ENCODE measurements at regions not wholly inside any gene's neighbourhood (a gene's known extent, or its start where the extent isn't known, plus 50 kb on each side); places are given as distances from the start of the nearest gene placed in this dataset.
A peak's percentile ranks its signal among the peaks of the same experiment; 100 is the strongest.
"Not testable (repeated sequence)": the region's sequence is repeated elsewhere in the genome, so short reads cannot be mapped to it uniquely, and the experiment has no call there.

DNA sequence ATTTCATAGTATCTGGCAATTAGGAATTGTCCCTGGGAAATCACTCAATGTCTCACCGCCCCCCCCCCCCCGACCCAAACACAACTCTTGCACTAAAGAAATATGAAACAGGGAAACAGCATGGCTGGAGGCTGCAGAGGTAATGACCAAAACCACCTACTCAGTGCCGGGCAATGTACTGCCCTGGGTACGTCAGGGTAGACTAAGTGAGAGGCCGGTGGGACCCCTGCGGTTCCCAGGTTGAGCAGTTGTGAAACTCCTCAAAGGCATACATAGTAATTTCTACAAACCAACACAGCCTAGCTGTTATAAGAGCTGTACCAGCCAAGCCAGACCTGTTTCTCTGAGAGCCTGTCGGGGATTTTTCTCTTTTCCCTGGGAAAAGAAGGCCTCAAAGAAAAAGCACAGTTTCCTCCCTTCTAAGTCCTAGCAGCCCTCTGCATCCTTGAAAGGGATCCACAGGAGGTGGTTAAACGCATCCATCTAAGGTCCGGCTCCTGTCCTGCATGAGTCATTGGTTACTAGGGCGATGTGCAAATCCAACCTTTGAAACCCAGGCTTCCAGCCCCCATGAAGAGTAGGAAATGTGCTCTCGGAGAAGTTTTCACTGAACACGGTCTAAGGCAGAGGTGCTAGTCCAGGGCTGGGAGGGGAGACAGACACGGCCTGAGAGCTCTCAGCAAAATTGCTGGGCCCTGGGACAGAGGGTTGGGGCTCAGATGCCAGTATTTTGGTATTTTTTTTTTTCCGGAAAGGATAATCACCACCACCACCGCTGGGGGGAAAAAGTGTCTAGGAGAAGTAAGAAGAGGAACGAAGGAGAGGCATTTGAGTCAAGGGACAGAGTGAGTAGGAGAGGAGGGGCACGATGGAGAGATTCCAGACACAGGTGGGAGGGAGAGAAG, 172.8 kb downstream of the ATP6V0E2 start:
- not testable (repeated sequence) for DNase-seq (ENCODE audit: low spot score)

DNA sequence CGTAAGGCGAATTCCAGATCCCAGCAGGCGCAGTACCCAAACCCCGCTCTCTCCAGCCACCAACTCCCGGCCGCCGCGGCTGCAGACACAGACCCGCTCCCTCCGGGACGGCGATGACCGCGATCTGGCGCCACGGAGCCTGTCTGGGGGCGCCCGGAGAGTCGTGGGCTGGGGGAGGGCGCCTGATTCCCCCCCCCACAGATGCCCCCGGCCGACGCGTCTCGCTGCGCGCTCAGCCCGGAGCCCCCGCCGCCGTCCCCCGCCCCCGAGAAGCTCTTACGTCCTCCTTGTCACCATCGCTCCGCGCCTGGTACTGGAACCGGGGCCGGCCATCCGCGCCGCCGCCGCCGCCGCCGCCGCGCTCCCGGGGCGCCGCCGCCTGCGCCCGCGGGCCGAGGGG, 173.6 kb downstream of the ATP6V0E2 start:
- not testable (repeated sequence) for DNase-seq (ENCODE audit: low spot score)

DNA sequence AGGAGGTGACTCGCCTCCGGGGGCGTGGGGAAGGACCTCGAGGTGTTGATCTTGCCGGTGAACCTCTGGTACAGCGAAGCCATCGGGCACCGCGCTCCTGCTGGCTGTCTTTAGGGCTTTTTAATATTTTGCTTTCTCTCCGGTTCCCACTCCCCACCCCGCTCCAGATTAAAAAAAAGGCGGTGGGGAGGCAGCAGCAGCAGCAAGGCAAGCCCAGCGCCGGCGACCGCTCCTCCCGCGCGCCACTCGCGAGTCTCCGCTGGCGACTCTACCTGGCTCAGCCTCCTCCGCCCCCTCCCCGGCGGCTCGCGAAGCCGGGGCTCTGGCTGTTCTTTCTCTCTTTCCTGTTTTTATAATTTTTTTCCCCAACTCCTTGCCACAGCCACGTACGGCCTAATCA, 174.0 kb downstream of the ATP6V0E2 start:
- DNase-seq (ENCODE audit: low spot score): not testable (repeated sequence)

DNA sequence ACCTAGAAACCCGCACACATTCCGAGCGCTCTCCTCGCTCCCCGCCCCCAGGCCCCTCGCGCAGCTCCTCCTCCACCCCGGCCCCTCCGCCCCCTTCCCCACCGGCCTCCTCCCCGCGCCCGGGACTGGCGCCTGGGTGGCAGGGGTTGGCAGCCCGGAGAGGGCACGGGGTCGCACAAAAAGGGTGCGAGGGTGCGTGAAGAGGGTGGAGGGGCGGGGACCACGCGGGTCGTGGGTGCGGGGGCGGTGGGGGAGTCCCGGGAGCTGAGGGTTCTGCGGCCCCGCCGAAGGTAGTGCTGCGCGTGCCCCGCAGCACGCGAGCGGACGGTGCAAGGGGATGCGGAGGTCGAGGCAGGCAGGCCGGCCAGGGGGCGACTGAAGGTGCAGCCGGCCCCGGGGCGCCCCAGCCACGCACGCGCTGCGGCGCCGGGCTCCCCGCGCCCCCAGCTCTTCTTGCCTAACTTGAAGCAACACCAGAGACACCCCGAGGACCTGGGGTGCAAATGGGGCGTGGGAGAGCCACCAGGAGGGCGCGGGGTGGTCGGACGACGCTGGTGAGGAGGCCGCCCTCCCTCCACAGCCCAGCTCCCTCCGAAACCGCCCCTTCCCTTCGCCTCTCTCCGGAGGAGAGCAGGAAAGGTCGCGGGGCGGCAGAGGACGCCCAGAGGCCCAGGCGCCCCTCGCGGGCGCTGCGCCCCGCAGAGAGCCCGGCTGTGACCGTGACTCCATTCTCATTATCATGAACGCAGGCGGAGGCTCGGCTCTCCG, 174.7 kb downstream of the ATP6V0E2 start:
- DNase-seq (ENCODE audit: low spot score): not testable (repeated sequence)

DNA sequence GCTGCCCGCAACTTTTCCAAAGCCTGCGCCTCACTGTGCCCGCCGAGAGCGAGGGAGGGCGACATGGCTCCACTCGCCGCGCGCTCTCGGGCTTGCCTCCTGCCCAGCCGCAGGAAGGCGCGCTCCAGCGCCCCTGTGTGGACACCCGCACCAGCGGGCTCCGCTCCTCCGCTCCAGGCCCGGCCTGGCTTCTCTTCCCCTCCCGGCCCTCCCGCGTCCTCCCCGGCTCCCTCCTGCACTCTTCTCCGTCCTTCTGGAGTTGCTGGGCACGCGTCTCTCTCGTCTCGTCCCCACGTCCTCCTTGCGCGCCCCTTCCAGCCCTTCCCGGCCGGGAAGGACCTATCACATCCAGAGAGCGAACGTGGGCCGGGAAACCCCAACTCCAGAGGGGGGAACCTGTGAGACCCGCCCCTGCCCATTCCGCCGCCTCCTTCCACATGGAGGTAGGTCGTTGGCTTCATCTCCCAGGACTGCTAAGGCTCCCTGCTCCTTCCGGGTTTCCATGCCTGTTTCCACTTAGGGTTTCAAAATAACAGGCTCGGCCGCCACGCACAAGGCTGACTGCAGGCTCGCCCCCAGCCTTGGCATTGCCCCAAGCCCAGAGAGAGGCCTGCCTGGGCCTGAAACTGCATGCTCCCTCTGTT, 175.4 kb downstream of the ATP6V0E2 start:
- DNase-seq (ENCODE audit: low spot score): peak; percentile 19

DNA sequence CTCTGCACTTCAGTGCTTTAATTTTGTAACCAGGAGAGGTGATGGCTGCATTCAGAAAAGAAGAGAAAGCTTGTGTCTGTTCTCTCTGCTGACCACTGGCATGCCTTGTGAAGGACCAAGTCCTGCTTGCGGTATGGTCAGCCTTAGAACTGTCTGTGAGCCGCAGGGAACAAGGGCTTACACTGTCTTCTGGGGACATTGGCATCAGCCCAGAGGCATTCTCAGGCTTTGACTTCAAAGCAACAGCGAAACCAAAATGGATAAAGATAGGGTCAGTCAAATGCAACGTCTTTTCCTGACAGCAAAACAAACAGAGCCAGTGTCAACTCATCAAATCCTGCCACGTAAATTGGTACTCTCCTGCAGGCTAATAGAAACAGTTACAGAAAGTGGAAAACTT, 179.6 kb downstream of the ATP6V0E2 start:
- not testable (repeated sequence) for DNase-seq (ENCODE audit: low spot score)

DNA sequence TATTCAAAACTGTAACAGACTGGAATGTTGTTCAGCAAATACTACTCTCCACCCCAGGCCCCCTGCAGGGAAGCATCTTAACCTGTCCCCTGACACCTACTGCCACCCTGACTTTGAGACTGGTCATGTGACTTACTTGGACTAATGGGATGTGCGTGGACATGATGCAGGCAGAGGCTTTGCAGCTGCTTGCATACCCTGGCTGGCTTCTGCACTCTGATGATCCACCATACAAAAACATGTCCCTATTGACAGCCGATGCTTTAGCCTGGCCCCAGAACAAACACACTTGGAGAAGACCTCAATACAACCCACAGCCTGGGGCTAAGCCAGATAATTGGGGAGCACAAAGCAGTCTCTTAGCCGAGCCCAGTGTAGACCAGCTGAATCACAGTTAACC, 180.5 kb downstream of the ATP6V0E2 start:
- not testable (repeated sequence) for DNase-seq (ENCODE audit: low spot score)

DNA sequence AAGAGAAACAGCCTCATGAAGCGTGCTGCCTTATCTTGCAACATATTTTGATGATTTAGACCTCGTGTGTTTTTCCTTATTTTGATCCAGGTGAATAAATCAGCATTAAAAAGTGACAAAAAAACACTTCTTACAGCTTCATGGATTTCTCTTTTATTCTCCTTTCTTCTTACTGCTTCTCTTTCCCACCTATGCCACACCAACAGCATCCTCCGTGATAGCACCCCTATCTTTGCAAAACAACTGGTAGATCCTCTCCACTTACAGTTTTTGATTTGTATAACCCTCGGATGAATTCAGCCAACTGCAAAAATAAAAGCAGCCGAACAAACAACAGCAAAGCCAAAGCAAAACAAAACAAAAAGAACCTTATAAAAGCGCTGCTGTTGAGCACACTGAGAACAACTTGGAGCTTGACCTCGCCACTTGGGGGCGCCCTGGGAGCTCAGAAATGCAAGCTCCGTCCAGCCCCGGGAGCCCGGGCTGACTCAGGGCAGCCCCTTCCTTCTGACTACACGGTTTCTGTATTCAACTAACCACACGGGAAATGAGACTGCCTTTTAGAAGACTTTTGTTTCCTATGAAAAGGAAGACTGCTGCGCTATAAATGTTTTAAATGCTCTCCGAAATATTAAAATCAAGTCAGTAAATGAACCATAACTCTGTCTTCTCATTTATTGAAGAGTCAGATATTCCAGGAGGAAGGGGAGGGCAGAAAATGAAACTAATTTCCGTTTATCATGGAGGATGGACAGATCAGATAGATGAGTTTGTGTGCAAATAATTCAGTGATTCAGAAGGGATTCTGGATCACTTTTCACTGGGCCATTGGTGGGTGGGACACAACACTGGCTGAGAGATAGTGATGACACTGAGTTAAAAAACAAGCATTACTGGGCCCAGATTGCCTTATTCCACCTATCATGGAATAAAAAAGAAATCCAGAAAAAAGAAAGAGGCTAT, 186.8 kb downstream of the ATP6V0E2 start:
- DNase-seq (ENCODE audit: low spot score): not testable (repeated sequence)

DNA sequence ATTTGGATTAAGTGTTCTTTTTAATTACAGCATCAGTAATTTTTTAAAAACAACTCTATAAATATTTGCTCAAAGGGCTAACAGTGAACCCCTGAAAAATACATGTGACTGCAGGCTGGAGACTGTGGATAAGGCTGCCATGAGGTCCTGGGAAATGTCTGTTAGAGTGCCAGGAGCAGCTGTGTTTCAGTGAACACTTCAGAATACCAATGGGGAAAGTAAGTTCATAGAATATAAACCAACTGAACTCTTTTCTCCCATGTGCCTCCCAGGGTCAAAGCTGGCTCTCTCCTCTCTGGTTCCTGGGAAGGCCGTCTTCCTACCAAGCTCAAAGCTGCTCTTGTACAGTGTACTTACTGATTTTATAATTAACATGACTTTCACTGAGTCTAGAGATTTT, 189.4 kb downstream of the ATP6V0E2 start:
- not testable (repeated sequence) for DNase-seq (ENCODE audit: low spot score)

DNA sequence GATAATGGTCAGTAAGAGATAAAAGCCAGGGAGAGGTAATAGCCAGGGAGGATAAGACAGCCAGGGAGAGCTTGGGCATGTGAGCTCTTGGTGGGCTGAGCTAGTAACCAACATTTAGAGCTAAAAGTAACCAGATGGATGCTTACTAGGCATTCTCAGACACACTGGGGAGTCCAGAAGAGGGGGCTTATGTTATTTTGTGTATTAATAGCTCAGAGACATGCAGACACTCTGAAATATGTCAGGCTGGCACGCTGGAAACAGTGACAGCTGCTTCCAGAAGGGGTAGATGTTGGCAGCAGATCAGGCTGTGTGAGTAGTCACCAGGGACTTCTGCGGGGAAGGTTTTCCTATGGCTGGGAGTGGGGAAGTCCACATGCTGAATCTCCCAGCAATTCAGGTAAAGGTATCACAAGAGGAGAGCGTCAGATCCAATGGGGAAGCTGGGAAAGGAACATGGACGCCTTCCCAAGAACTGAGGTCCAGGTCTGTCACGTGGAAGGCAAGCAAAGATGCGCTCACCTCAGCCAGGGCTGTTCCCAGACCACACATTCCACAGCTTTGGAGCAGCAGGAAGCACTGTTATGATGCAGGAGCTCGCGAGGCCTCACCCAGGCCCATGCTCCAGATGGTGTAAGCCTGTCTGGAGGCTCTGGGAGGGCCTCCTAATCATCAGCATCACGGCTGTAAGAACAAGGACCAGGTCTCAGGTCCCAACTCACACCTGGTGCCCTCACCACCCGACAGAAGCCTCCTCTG, 196.0 kb downstream of the ATP6V0E2 start:
- not testable (repeated sequence) for DNase-seq (ENCODE audit: low spot score)

DNA sequence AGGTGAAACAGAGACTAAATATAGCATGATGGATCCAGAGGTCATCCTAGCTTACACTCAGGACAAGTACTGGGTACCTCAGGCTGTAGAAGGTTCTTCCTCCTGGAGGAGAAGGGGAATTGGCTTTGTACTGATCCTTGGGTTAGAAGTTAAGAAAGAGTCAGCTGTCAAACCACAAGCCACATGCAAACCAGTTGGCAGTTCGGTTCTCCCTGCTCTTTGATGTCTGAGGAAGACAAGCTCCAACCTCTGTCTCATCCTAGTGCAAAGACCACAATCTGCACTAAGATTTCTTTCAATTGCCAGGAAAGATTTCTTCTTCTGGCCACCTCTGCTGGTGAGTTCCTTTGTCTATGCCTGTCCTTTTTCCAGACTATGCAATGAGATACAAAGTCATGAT, 203.8 kb downstream of the ATP6V0E2 start:
- not testable (repeated sequence) for DNase-seq (ENCODE audit: low spot score)

DNA sequence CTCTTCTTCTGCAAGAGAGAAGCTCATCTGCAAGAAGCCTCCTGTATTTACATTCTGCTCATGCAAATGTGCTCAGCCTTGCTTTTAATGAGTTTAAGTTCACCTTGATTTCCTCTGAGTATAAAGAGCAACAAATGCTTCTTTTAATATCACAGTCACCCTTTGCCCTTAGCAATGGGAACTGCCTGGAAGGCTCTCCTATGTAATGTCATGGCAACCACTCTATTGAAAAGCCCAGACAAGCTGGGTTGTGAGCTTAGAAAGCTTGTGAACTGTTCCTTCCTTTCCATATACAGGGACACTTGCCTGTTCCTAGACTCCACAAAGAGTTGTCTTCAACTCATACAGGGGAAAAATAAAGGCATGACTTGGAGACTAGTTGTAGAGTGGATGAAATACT, 208.1 kb downstream of the ATP6V0E2 start:
- DNase-seq (ENCODE audit: low spot score): not testable (repeated sequence)

DNA sequence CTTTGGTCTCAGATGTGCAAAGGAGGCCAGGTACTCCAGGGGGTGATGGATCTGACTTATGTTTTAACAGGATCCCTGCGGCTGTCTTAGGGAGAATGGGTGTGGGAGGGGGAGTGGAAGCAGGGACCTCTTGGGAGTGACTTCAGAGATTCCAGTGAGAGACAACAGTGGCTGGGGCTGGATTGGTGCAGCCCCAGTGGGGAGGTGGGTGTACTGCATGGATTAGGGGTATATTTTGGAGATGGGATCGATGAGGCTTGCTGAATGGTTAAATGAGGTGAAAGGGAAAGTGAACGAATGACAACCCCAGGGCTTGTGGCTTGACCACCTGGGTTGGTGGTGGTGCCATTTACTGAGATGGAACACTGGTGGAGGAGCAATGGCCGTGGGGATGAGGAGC, 211.0 kb downstream of the ATP6V0E2 start:
- DNase-seq (ENCODE audit: low spot score): not testable (repeated sequence)

DNA sequence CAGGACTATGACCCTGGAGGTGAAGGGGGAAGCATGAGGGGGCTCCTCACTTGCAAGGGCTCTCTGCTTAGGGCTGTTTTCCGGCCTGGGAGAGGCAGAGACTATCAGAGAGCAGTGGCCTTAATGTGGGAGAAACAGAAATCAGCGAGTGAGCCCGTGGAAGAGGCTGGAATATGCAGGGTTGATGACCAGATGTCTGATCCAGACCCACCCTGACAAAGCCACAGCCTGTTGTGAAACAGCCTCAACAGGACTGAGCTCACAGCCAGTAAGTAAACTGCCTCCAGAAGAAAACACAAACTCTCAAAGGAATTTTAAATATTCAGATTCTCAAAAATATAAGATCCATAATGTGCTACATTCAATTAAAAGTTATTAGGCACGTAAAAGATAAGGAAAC, 213.7 kb downstream of the ATP6V0E2 start:
- not testable (repeated sequence) for DNase-seq (ENCODE audit: low spot score)

DNA sequence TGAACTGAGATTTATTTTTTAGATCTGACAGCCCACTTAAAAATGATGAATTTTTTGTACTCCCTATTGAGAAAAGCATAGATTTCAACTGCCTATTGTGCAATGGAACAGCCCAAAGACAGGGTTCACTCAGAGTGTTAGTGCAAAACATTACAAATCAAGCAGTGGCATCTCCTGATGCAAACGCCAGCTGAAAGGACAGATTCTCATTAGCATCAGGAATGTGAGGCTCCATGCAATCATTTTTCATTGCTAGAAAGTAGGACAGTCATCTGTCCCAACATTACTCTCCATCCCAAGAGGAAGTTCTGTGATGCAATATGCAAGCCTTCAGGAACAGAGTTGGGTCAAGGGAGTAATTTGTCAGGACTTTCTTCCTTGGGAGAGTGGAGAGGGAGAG, 215.4 kb downstream of the ATP6V0E2 start:
- not testable (repeated sequence) for DNase-seq (ENCODE audit: low spot score)

DNA sequence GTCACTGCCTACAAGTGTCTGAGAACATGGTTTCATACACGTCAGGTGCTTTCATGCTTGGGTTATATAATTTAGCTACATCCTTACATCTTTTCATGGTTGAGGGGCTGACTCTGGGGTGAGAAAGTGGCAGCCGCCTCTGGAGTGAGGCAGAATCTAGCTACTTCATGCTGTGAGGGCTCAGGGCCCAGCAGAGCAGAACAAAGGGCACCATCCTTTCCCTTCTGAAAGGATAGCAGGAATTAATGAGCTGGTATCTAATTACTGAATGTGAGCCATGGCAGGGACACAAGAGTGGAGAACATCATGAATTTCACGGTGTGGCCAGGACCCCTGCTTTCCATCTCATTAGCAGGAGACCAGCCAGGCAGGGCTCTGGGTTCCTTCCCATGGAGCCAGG, 217.0 kb downstream of the ATP6V0E2 start:
- not testable (repeated sequence) for DNase-seq (ENCODE audit: low spot score)

DNA sequence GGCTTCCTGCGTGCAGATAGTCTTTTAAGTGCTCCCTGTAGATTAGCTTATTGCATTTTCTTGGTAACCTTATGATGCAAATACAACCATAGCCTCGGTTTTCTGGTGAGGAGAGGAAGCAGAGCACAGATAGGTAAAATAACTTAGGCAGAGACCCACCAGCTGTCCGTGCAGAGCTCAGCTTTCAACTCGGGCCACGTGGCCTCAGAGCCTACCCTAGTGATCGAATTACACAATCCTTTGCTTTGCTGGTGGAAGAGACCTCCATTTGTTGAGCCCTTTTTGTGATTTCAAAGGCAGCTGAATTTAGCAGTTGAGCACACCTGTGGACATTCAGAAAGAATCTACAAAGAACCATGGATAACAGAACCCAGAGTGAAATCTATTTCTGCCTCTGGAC, 220.1 kb downstream of the ATP6V0E2 start:
- not testable (repeated sequence) for DNase-seq (ENCODE audit: low spot score)

DNA sequence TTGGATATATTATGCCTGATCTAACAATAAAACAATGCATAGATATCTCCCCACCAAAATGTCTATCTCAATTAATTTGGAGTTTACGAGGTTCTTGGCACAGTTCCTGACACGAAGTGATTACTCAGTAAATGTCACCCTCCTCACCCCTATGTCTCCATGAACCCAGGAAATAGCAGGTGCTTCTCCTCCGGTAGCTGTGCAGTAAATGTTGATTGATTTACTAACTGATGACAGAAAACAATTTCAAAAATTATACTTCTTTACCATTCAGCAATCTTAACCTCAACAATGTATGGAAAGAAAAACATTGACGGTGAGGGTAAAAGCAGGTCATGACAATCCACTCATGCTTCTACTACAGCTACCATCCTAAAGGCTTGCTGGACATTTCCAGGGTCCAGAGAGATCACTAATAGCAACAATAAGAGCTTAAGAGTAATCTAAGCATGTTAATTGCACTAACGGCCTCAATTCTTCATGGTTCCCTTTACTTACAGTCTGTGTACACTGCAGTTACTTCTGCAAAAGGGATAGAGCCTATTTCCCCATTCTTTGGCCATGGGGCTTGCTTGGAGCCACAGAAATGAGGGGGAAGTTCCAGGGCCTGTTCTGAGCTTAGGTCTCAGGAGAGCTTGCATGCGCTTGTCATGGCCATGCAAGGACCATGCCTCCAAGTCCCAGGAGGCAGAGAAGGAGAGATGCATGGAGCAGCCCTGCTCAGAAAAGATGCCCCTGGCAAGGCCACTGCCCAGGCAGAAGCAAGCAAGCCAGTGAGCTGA, 222.6 kb downstream of the ATP6V0E2 start:
- DNase-seq (ENCODE audit: low spot score): not testable (repeated sequence)

DNA sequence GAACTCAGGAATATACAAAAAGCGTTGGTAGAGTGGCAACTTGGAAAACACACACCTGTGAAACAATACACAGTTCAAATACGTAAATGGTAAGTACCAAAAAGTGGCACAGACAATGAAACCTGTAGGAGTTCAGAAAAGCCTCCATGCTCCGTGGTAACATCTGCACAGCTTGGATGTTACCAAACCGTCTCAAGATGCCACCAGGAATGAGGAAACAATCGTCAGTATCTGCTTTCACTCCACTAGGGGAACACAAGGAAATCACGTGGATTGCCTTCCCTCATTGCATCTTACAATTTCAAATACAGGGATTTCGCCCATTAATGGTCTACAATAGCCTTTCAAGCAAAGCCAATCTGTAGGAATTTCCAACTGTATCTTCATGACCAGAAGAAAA, 224.6 kb upstream of the LRRC61 start:
- DNase-seq (ENCODE audit: low spot score): not testable (repeated sequence)

DNA sequence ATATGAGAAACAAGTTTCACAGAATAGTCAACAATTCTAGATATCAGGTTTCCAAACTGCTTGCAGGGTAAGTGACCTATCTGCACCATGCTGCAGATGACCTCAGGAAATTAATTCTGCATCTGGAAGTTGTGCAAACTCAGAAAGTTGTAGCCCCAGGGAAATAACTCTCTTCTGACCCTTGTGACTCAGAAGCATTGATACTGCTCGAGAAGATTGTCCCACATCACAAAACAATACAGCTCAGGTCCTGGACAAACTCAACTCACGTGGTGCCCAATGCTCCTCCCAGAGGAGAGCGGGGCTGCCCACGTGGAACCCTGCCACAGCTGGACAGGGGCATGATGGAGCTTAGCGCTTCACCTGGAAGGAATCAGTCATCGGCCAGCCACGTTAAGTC, 221.9 kb upstream of the LRRC61 start:
- not testable (repeated sequence) for DNase-seq (ENCODE audit: low spot score)
